WI38 (cell line): ENCODE measurements at regions not wholly inside any gene's neighbourhood (a gene's known extent, or its start where the extent isn't known, plus 50 kb on each side); places are given as distances from the start of the nearest gene placed in this dataset.

Experiments used
- H3K4me3 ChIP-seq: 2 replicates; pipeline ENCODE4 v1.5.1; 2011; ENCODE audit warnings: low read depth, mild to moderate bottlenecking, control low read depth, low read length
- TF ChIP-seq, protein P1 (sequence below): IDR thresholded peaks from 2 replicates; pipeline ENCODE4 v1.5.1; 2012; ENCODE audit warnings: low read depth, mild to moderate bottlenecking, control low read depth, low read length

- no peak overlapping the region for H3K4me3 ChIP-seq
- TF ChIP-seq, protein P1, sequence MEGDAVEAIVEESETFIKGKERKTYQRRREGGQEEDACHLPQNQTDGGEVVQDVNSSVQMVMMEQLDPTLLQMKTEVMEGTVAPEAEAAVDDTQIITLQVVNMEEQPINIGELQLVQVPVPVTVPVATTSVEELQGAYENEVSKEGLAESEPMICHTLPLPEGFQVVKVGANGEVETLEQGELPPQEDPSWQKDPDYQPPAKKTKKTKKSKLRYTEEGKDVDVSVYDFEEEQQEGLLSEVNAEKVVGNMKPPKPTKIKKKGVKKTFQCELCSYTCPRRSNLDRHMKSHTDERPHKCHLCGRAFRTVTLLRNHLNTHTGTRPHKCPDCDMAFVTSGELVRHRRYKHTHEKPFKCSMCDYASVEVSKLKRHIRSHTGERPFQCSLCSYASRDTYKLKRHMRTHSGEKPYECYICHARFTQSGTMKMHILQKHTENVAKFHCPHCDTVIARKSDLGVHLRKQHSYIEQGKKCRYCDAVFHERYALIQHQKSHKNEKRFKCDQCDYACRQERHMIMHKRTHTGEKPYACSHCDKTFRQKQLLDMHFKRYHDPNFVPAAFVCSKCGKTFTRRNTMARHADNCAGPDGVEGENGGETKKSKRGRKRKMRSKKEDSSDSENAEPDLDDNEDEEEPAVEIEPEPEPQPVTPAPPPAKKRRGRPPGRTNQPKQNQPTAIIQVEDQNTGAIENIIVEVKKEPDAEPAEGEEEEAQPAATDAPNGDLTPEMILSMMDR: no peak
These were observed 85.9 kb downstream of the LSMEM1 start for GRCh38 chr7:112566442-112567324.

DNA sequence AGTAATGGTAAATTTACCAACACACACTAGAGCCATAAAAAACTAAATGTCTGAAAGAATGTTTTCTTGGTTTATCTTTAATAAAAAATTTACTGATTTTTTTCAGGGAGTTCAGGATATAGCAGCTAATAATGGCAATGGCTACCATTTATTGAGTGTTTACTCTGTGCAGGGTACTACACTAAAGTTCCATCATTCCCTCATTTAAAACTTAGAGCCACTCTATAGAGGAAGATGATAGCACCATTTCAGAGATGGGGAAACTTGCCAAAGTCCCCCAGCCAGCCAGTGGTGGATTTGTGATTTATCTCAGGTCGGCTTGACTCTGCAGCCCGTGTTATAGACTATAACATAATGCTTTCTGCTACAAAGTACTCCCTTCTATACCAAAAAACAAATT, 86.6 kb downstream of the LSMEM1 start:
- TF ChIP-seq, protein P1: no peak

DNA sequence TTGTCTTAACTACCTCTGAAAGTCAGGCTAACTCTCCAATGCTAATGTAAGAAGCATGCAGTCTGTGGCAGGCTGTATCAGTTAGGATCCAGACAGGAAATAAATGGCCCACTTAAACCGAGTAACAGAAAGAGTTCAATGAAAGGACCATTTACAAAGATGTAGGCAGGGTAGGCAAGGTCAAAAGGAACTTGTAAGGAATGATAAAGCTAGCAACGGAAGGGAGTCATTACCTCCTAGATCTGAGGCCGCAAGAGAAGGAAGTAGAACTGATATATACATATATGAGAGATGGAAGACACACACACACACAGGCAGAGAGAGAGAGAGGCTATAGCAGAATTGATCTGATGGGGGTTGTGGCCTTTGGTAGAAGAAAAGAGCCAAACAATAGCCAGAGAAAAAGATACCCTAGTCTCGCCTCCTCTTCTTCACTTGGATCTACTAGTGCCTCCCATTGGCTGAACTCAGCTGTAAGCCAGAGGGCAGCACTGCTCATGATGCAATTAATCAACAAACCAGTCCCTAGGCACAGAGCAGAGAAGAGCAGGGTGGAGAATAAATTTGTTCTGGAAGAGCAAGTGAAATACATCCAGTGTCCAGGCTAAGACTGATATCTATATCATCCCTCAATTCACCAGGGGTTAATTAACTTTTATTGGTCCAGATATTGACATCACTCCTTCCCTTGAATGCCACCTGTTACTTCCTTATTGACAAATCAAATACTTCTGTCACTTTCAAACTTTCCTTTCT, 91.2 kb downstream of the LSMEM1 start:
- no peak overlapping the region for H3K4me3 ChIP-seq
- TF ChIP-seq, protein P1: no peak

More for the DNA sequence above, 86.6 kb downstream of the LSMEM1 start:
- no peak overlapping the region for H3K4me3 ChIP-seq

DNA sequence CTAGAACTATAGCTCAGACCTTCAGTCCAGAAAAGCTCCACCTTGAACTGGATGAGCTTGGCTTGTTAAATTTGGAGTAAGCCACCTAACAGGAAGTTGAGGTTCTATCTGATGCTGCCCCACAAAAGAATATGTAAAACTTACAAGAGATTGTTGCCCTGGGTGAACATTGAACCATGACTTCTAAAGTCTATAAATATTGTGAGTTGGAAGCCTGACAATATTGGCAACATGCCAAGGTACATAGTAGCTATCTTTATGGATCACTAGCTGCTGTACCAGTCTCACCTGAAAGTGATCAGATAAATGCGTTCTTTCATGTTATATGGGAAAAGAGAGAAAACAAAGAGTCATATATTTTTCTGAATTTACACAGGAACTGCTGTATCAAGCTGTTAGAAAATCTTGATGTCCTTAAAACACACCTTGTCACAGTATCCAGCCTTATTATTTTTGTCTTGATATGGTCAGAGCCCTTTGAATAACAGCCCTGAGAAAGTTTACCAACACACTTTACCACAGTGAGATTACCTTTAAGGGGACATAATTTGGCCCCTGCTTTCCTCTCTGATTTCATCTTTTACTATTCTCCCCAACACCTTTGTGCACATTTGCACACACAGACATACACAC, 92.0 kb downstream of the LSMEM1 start:
- H3K4me3 ChIP-seq: no peak overlapping the region

DNA sequence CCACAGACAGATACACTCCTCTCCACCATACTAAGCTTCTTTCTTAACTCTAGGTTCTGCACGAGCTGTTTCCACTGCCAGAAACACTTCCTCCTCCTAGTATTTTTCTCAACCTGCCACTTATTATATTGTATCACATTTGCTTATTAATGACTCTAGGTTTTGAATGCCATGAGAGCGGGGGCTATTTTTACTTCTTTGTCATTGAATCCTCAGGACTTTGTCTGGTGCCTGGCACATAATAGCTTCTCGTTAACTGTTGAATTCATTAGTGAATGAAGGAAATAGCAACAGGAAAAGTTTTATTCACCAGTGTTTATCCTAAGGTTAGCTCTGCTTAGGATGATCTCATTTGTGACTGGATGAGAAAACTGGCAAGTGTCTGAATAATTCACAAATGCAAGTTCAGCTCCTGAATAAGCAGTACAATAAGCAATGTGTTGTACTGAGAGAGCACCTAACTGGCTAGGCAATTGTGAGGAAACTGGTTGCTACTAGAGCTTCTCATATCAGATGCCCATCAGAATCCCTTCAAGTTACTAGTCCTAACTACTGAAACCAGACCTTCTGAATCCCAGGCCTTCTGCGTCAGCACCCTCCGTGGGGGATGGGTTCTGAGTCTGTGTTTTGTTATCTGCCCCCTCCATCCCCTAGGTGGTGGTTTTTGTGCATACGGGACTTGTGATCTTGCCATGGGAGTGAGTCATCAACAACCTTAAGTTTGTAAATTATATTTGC, 92.7 kb downstream of the LSMEM1 start:
- TF ChIP-seq, protein P1: no peak
- no peak overlapping the region for H3K4me3 ChIP-seq

More for the DNA sequence above, 92.0 kb downstream of the LSMEM1 start:
- TF ChIP-seq, protein P1: no peak

DNA sequence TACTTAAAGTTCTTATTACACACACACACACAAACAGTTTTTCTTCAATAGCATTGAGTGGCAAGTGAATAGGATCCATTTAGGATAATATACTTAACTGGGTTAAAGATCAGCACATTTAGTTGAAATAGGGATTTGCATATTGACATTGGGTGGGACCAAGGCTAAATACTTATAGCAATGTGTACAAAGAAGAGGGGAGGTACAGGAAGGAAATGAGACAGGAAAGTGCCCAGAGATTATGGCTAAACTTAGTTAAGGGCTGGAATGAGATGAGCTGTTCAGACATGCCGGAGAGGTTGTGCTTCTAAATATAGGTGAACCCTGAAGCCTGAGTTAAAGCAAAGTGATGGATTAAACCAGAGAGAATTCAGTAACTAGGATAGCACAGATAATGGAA, 95.1 kb downstream of the LSMEM1 start:
- H3K4me3 ChIP-seq: no peak overlapping the region
- TF ChIP-seq, protein P1: no peak
